ENCODE measurements at regions not wholly inside any gene's neighbourhood (a gene's known extent, or its start where the extent isn't known, plus 50 kb on each side); places are given as distances from the start of the nearest gene placed in this dataset.

- TF ChIP-seq, protein P1, sequence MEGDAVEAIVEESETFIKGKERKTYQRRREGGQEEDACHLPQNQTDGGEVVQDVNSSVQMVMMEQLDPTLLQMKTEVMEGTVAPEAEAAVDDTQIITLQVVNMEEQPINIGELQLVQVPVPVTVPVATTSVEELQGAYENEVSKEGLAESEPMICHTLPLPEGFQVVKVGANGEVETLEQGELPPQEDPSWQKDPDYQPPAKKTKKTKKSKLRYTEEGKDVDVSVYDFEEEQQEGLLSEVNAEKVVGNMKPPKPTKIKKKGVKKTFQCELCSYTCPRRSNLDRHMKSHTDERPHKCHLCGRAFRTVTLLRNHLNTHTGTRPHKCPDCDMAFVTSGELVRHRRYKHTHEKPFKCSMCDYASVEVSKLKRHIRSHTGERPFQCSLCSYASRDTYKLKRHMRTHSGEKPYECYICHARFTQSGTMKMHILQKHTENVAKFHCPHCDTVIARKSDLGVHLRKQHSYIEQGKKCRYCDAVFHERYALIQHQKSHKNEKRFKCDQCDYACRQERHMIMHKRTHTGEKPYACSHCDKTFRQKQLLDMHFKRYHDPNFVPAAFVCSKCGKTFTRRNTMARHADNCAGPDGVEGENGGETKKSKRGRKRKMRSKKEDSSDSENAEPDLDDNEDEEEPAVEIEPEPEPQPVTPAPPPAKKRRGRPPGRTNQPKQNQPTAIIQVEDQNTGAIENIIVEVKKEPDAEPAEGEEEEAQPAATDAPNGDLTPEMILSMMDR (IDR thresholded peaks at IDR 0.05), result no peak
- TF ChIP-seq ZFX (IDR thresholded peaks at IDR 0.05; ENCODE audit: borderline replicate concordance), result no peak
Measured at GRCh38 chr3:163261618-163262017, 1765.0 kb downstream of the OTOL1 start.
